WERI-Rb-1 (cell line): ENCODE measurements at regions not wholly inside any gene's neighbourhood (a gene's known extent, or its start where the extent isn't known, plus 50 kb on each side); places are given as distances from the start of the nearest gene placed in this dataset.

Experiments used
- DNase-seq: peaks from one replicate; pipeline ENCODE4 v3.0.0-alpha.2; 2020
- H3K27ac ChIP-seq: fragments of 250-450 bp; sonication (Bioruptor Pico); 2 replicates; pipeline ENCODE4 v1.5.1; 2020; ENCODE audit warnings: mild to moderate bottlenecking, moderate library complexity
- H3K27me3 ChIP-seq: fragments of 250-450 bp; sonication (Bioruptor Pico); 2 replicates; pipeline ENCODE4 v1.5.1; 2021; ENCODE audit warnings: mild to moderate bottlenecking, low read depth, moderate library complexity; ENCODE audit not compliant: insufficient read depth, severe bottlenecking
- H3K36me3 ChIP-seq: fragments of 250-450 bp; sonication (Bioruptor Pico); 2 replicates; pipeline ENCODE4 v1.5.1; 2020; ENCODE audit warnings: mild to moderate bottlenecking, moderate library complexity
- H3K4me3 ChIP-seq: 2 replicates; pipeline ENCODE4 v1.5.1; 2011; ENCODE audit warnings: low read depth, mild to moderate bottlenecking, control low read depth, low read length
- H3K9me3 ChIP-seq: fragments of 250-450 bp; sonication (Bioruptor Pico); 2 replicates; pipeline ENCODE4 v1.5.1; 2021; ENCODE audit warnings: mild to moderate bottlenecking, moderate library complexity; ENCODE audit not compliant: severe bottlenecking
- TF ChIP-seq, protein P1 (sequence below): IDR thresholded peaks from 2 replicates; pipeline ENCODE4 v1.5.1; 2011; ENCODE audit warnings: low read depth, mild to moderate bottlenecking, control low read depth, inconsistent platforms, low read length

GRCh38 chr3:118080889-118081288 lies 953.8 kb downstream of the IGSF11 start:
- Histone ChIP-seq H3K27me3 (peaks cover 11% of the 10 kb centered on the region), H3K4me3 (no peak overlapping the region), H3K36me3 (no peaks in the 10 kb centered on the region), H3K9me3 (no peaks in the 10 kb centered on the region), H3K27ac (no peak overlapping the region)
- DNase-seq, result no peak
- TF ChIP-seq, protein P1, sequence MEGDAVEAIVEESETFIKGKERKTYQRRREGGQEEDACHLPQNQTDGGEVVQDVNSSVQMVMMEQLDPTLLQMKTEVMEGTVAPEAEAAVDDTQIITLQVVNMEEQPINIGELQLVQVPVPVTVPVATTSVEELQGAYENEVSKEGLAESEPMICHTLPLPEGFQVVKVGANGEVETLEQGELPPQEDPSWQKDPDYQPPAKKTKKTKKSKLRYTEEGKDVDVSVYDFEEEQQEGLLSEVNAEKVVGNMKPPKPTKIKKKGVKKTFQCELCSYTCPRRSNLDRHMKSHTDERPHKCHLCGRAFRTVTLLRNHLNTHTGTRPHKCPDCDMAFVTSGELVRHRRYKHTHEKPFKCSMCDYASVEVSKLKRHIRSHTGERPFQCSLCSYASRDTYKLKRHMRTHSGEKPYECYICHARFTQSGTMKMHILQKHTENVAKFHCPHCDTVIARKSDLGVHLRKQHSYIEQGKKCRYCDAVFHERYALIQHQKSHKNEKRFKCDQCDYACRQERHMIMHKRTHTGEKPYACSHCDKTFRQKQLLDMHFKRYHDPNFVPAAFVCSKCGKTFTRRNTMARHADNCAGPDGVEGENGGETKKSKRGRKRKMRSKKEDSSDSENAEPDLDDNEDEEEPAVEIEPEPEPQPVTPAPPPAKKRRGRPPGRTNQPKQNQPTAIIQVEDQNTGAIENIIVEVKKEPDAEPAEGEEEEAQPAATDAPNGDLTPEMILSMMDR, result no peak

- Histone ChIP-seq H3K4me3 (no peak overlapping the region), H3K27me3 (peaks cover 19% of the 10 kb centered on the region), H3K36me3 (no peaks in the 10 kb centered on the region), H3K9me3 (peaks cover 3% of the 10 kb centered on the region), H3K27ac (no peak overlapping the region)
- TF ChIP-seq, protein P1, result no peak
- DNase-seq, result no peak
Observed at GRCh38 chr3:118088696-118089095, 946.0 kb downstream of the IGSF11 start.

- Histone ChIP-seq H3K4me3 (no peak overlapping the region), H3K9me3 (peaks cover 3% of the 10 kb centered on the region), H3K36me3 (no peaks in the 10 kb centered on the region), H3K27me3 (peaks cover 17% of the 10 kb centered on the region), H3K27ac (no peak overlapping the region)
- no peak for DNase-seq
- TF ChIP-seq, protein P1, result no peak
Observed at GRCh38 chr3:118089563-118089962, 945.1 kb downstream of the IGSF11 start.

DNA sequence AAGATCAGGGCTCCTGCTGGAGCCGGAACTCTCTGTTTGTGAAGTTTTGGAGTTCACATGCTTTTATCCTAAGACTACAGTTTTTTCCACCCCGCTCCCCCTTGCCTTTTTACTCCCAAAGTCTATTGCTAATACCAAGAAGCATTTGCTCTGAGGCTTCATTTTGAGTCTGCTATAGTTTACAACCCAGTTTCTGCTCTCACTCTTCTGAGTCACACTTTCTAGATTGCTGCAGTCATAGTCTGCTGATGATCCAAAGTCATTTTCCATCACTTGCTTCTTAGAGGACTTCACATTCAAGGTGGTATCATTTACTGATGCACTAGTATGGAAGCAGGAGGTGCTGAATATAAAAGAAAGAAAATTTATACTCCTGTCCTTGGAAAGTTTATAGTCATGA lies 937.4 kb downstream of the IGSF11 start:
- TF ChIP-seq, protein P1, result no peak
- no peak overlapping the region for H3K4me3 ChIP-seq
- H3K27ac ChIP-seq, result no peak overlapping the region
- H3K9me3 ChIP-seq, result peaks cover 3% of the 10 kb centered on the region
- DNase-seq, result no peak
- peaks cover 9% of the 10 kb centered on the region for H3K27me3 ChIP-seq
- no peaks in the 10 kb centered on the region for H3K36me3 ChIP-seq

DNA sequence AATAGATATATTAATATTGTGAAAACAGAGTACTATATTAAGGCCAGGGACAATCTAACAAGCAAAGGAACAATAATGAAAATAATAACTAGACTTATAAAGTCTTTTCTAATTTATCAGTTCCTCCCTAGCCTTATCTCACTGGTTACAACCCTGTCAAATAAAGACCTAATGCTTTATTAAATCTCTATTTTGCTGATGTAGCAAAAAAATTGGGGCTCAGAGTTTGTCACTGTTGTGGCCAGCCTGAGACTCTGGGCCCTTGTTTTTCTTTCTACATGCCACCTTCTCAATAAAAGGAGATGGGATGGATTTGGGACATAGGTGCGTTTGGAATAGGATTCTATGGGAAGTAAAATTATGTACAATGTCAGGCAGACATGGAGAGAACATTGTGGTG lies 937.0 kb downstream of the IGSF11 start:
- H3K4me3 ChIP-seq, result no peak overlapping the region
- no peak for DNase-seq
- H3K9me3 ChIP-seq, result peaks cover 3% of the 10 kb centered on the region
- TF ChIP-seq, protein P1, result no peak
- peaks cover 10% of the 10 kb centered on the region for H3K27me3 ChIP-seq
- H3K27ac ChIP-seq, result no peak overlapping the region
- H3K36me3 ChIP-seq, result no peaks in the 10 kb centered on the region

- Histone ChIP-seq H3K27me3 (peaks cover 10% of the 10 kb centered on the region), H3K27ac (no peak overlapping the region), H3K4me3 (no peak overlapping the region), H3K36me3 (no peaks in the 10 kb centered on the region), H3K9me3 (no peaks in the 10 kb centered on the region)
- TF ChIP-seq, protein P1, result no peak
- no peak for DNase-seq
Observed at GRCh38 chr3:118098827-118099226, 935.8 kb downstream of the IGSF11 start.
